IMR-90 (cell line): ENCODE measurements at regions not wholly inside any gene's neighbourhood (a gene's known extent, or its start where the extent isn't known, plus 50 kb on each side); places are given as distances from the start of the nearest gene placed in this dataset.

ENCODE experiments used
- ATAC-seq: fragments of 200-7000 bp; cut with Tn5 transposase; 2 replicates; pipeline ENCODE4 v1.9.1; 2020; ENCODE audit warnings: low read depth, mild to moderate bottlenecking, moderate library complexity
- BruUV-seq: library from RNA; stranded (reverse); fragments of 400-500 nt; replicated peaks from 2 replicates; lab custom pipeline; 2021; lab: Mats Ljungman, UMichigan
- CTCF ChIA-PET: fragments of 300-600 bp; formaldehyde crosslinking; extraction: SDS; loops from one replicate; lab custom pipeline; 2021; ENCODE audit warnings: antibody characterized with exemption; lab: Yijun Ruan, JAX
- POLR2A ChIA-PET: fragments of 300-600 bp; sonication (Branson Sonifier 250); formaldehyde crosslinking; loops from one replicate; lab custom pipeline; 2022; ENCODE audit warnings: antibody characterized with exemption; ENCODE audit not compliant: unreplicated experiment; lab: Charles Lee
- DNase-seq: peaks from one replicate; pipeline ENCODE4 v3.0.0; 2013
- H2AFZ ChIP-seq: replicated peaks from 2 replicates; pipeline ENCODE3; 2013; ENCODE audit warnings: low read length, mild to moderate bottlenecking; ENCODE audit not compliant: poor library complexity
- H2AK5ac ChIP-seq: 2 replicates; pipeline ENCODE4 v1.6.1; 2013; ENCODE audit warnings: low read depth, low read length, inconsistent platforms
- H2AK9ac ChIP-seq: replicated peaks from 2 replicates; pipeline ENCODE3; 2013; ENCODE audit warnings: mild to moderate bottlenecking, low read depth, low read length, moderate library complexity; ENCODE audit not compliant: poor library complexity
- H2BK120ac ChIP-seq: 2 replicates; pipeline ENCODE4 v1.6.1; 2013; ENCODE audit warnings: low read depth, low read length, inconsistent platforms
- H2BK15ac ChIP-seq: 3 replicates; pipeline ENCODE4 v1.6.1; 2013; ENCODE audit warnings: low read depth, low read length, inconsistent platforms
- H2BK20ac ChIP-seq: 2 replicates; pipeline ENCODE4 v1.6.1; 2013; ENCODE audit warnings: low read depth, mild to moderate bottlenecking, inconsistent platforms, low read length, moderate library complexity
- H2BK5ac ChIP-seq: 2 replicates; pipeline ENCODE4 v1.6.1; 2013; ENCODE audit warnings: mild to moderate bottlenecking, low read depth, low read length, inconsistent platforms; ENCODE audit not compliant: poor library complexity, severe bottlenecking
- H3K14ac ChIP-seq: replicated peaks from 2 replicates; pipeline ENCODE4 v1.6.1; 2013; ENCODE audit warnings: low read depth, low read length, inconsistent platforms
- H3K18ac ChIP-seq: 2 replicates; pipeline ENCODE4 v1.6.1; 2013; ENCODE audit warnings: low read depth, low read length, control low read depth
- H3K23ac ChIP-seq: 2 replicates; pipeline ENCODE4 v1.6.1; 2013; ENCODE audit warnings: low read depth, low read length, inconsistent platforms
- H3K27ac ChIP-seq: 2 replicates; pipeline ENCODE4 v1.5.1; 2013; ENCODE audit warnings: mild to moderate bottlenecking, control low read depth, low read length; ENCODE audit not compliant: insufficient read depth
- H3K27me3 ChIP-seq: 2 replicates; pipeline ENCODE4 v1.6.1; 2013; ENCODE audit warnings: low read length; ENCODE audit not compliant: control insufficient read depth, insufficient read depth
- H3K36me3 ChIP-seq: 2 replicates; pipeline ENCODE4 v1.6.1; 2013; ENCODE audit warnings: low read length, mixed read lengths; ENCODE audit not compliant: control insufficient read depth, insufficient read depth
- H3K4ac ChIP-seq: 2 replicates; pipeline ENCODE4 v1.6.1; 2013; ENCODE audit warnings: low read depth, low read length, inconsistent platforms
- H3K4me1 ChIP-seq: 2 replicates; pipeline ENCODE4 v1.6.1; 2013; ENCODE audit warnings: low read length, mixed read lengths; ENCODE audit not compliant: control insufficient read depth, insufficient read depth
- H3K4me2 ChIP-seq: 2 replicates; pipeline ENCODE4 v1.6.1; 2013; ENCODE audit warnings: low read depth, mild to moderate bottlenecking, control low read depth, low read length, moderate library complexity
- H3K4me3 ChIP-seq: 2 replicates; pipeline ENCODE4 v1.5.1; 2013; ENCODE audit warnings: low read depth, mild to moderate bottlenecking, control low read depth, low read length, moderate library complexity; ENCODE audit not compliant: insufficient read depth
- H3K56ac ChIP-seq: 2 replicates; pipeline ENCODE4 v1.6.1; 2013; ENCODE audit warnings: low read length, inconsistent platforms; ENCODE audit not compliant: insufficient read depth; ENCODE audit errors: extremely low read depth
- H3K79me1 ChIP-seq, 2 experiments: 2 replicates each; pipeline ENCODE4 v1.6.1; 2013; ENCODE audit warnings: low read length in 2 of 2, inconsistent platforms in 1 of 2, low read depth in 1 of 2
- H3K9ac ChIP-seq: 2 replicates; pipeline ENCODE4 v1.6.1; 2013; ENCODE audit warnings: low read depth, low read length, control low read depth
- H3K9me1 ChIP-seq: 2 replicates; pipeline ENCODE4 v1.6.1; 2013; ENCODE audit warnings: low read length, inconsistent platforms; ENCODE audit not compliant: insufficient read depth
- H3K9me3 ChIP-seq: 2 replicates; pipeline ENCODE4 v1.6.1; 2013; ENCODE audit warnings: low read length; ENCODE audit not compliant: control insufficient read depth, insufficient read depth
- H4K20me1 ChIP-seq: 2 replicates; pipeline ENCODE4 v1.6.1; 2013; ENCODE audit warnings: low read length, inconsistent platforms; ENCODE audit not compliant: insufficient read depth
- H4K5ac ChIP-seq: 2 replicates; pipeline ENCODE4 v1.6.1; 2013; ENCODE audit warnings: mild to moderate bottlenecking, low read depth, low read length, control low read depth
- H4K8ac ChIP-seq, 2 experiments: 2 replicates each; pipeline ENCODE4 v1.6.1; 2013; ENCODE audit warnings: low read depth in 2 of 2, low read length in 2 of 2, control low read depth in 1 of 2, inconsistent platforms in 1 of 2
- H4K91ac ChIP-seq: 2 replicates; pipeline ENCODE4 v1.6.1; 2013; ENCODE audit warnings: low read depth, low read length, inconsistent platforms; ENCODE audit not compliant: insufficient read depth
- ELK1 ChIP-seq: fragments of 150-350 bp; IDR thresholded peaks from 2 replicates; pipeline ENCODE4 v1.6.1; 2016; ENCODE audit warnings: low read depth, mild to moderate bottlenecking, low read length, moderate library complexity, borderline replicate concordance
- MAFK ChIP-seq: IDR thresholded peaks from 2 replicates; pipeline ENCODE4 v1.6.1; 2012; ENCODE audit warnings: low read depth, low read length, improper control_type of control experiment
- USF2 ChIP-seq: fragments of 150-350 bp; IDR thresholded peaks from 2 replicates; pipeline ENCODE4 v1.6.1; 2017; ENCODE audit warnings: mild to moderate bottlenecking, antibody characterized with exemption, low read length, low read depth
- WGBS, 2 experiments: methylation state at CpG; one replicate each; pipeline versions ENCODE4 v1.1.5 to v1.1.7; 2013; ENCODE audit warnings: missing lambda C conversion rate in 2 of 2; ENCODE audit not compliant: insufficient read length in 1 of 2; ENCODE audit errors: extremely low coverage in 2 of 2; 5-methylcytosine and 5-hydroxymethylcytosine counted together
- dilution Hi-C: fragments of 300-500 bp; cut with HindIII; formaldehyde crosslinking; loops from one replicate; pipeline ENCODE4 v1.14.3; 2018; ENCODE audit warnings: low sequenced_read_pairs; ENCODE audit not compliant: unreplicated experiment
- in situ Hi-C: fragments of 300-500 bp; cut with MboI; formaldehyde crosslinking; loops from 3 replicates; pipeline ENCODE4 v1.14.3; 2019; ENCODE audit warnings: low sequenced_read_pairs, inconsistent platforms, mixed read lengths
- intact Hi-C: fragments of 100-400 bp; cut with micrococcal nuclease; formaldehyde crosslinking; loops from 2 replicates; pipeline ENCODE4 v1.10.0; 2022

- TF ChIP-seq ELK1 (no peak), USF2 (no peak), MAFK (no peak)
- ChIA-PET POLR2A (no interaction called here), CTCF (no interaction called here)
- no peaks in the 10 kb centered on the region for H4K20me1 ChIP-seq
- peak overlapping the region; percentile 94; the same call in 1 of the 2 replicates for H3K18ac ChIP-seq
- dilution Hi-C loops, result no loop called here
- in situ Hi-C loops, result no loop called here
- no peak overlapping the region for H3K4me3 ChIP-seq
- ATAC-seq, result no peak
- H2AK9ac ChIP-seq, result no peak overlapping the region
- H3K4ac ChIP-seq, result peak overlapping the region; percentile 39
- H2BK15ac ChIP-seq, result peak overlapping the region; percentile 23; the same call in 1 of the 3 replicates
- peak overlapping the region; percentile 63 for H2BK120ac ChIP-seq
- H3K9ac ChIP-seq, result no peak overlapping the region
- peak overlapping the region; percentile 56 for H2AFZ ChIP-seq
- peak overlapping the region; percentile 81 for H2BK20ac ChIP-seq
- H3K9me1 ChIP-seq, result peaks cover 5% of the 10 kb centered on the region
- no TSS peak for BruUV-seq
- no peaks in the 10 kb centered on the region for H3K9me3 ChIP-seq
- intact Hi-C loops, result no loop called here
- peaks cover 8% of the 10 kb centered on the region for H3K4me1 ChIP-seq
- peak overlapping the region; percentile 71 for H3K14ac ChIP-seq
- peak overlapping the region; percentile 33 to 56; a peak in 3 of 4 replicates for H4K8ac ChIP-seq
- H2AK5ac ChIP-seq, result peak overlapping the region; percentile 75
- no peaks in the 10 kb centered on the region for H3K79me1 ChIP-seq
- DNase-seq, result no peak
- peak overlapping the region; percentile 95 for H2BK5ac ChIP-seq
- H3K36me3 ChIP-seq, result no peaks in the 10 kb centered on the region
- H4K91ac ChIP-seq, result peak overlapping the region; percentile 58; the same call in 1 of the 2 replicates
- peak overlapping the region; percentile 27; the same call in 1 of the 2 replicates for H3K56ac ChIP-seq
- WGBS, 2 experiments, result 60% methylated on average over 1 of the region's 3 CpGs; no CpG with 5 or more reads in 1 of the 2 experiments
- H3K27me3 ChIP-seq, result no peaks in the 10 kb centered on the region
- H4K5ac ChIP-seq, result peak overlapping the region; percentile 83
- no peak overlapping the region for H3K4me2 ChIP-seq
- peak overlapping the region; percentile 36; the same call in 1 of the 2 replicates for H3K23ac ChIP-seq
- peak overlapping the region; percentile 53; the same call in 1 of the 2 replicates for H3K27ac ChIP-seq
These were observed 121.9 kb downstream of the RGS21 start for GRCh38 chr1:192438737-192439136.
